ENCODE measurements at regions not wholly inside any gene's neighbourhood (a gene's known extent, or its start where the extent isn't known, plus 50 kb on each side); places are given as distances from the start of the nearest gene placed in this dataset.
"Not testable (repeated sequence)": the region's sequence is repeated elsewhere in the genome, so short reads cannot be mapped to it uniquely, and the experiment has no call there.

GRCh38 chr2:89756616-89757015, 1065.1 kb downstream of the RPIA start:
- H3F3A ChIP-seq (ENCODE audit: low read depth); H2AFZ ChIP-seq (ENCODE audit: low read length); H3K4me3 ChIP-seq (ENCODE audit: low read length, poor library complexity, severe bottlenecking); H3K27me3 ChIP-seq (ENCODE audit: insufficient read depth, low read length, poor library complexity, severe bottlenecking); H3K9me3 ChIP-seq (ENCODE audit: insufficient read depth, low read depth, low read length); H3K9me2 ChIP-seq (replicated peaks; ENCODE audit: low read depth, low read length); H3K9ac ChIP-seq (ENCODE audit: low read depth, low read length, poor library complexity, severe bottlenecking); H3K4me2 ChIP-seq (ENCODE audit: low read depth, low read length, poor library complexity, severe bottlenecking); H3K79me2 ChIP-seq (ENCODE audit: insufficient read depth, low read length); H3K4me1 ChIP-seq (ENCODE audit: insufficient read depth, low read length, poor library complexity, severe bottlenecking); H4K20me1 ChIP-seq (ENCODE audit: insufficient read depth, low read length, poor library complexity, severe bottlenecking); H3K36me3 ChIP-seq (ENCODE audit: insufficient read depth, low read length): not testable (repeated sequence)

GRCh38 chr2:89758332-89759026, 1067.0 kb downstream of the RPIA start:
- H3K9me2 ChIP-seq (replicated peaks; ENCODE audit: low read depth, low read length); H3K79me2 ChIP-seq (ENCODE audit: insufficient read depth, low read length); H2AFZ ChIP-seq (ENCODE audit: low read length); H3F3A ChIP-seq (ENCODE audit: low read depth); H3K4me1 ChIP-seq (ENCODE audit: insufficient read depth, low read length, poor library complexity, severe bottlenecking); H4K20me1 ChIP-seq (ENCODE audit: insufficient read depth, low read length, poor library complexity, severe bottlenecking); H3K9me3 ChIP-seq (ENCODE audit: insufficient read depth, low read depth, low read length); H3K4me3 ChIP-seq (ENCODE audit: low read length, poor library complexity, severe bottlenecking); H3K4me2 ChIP-seq (ENCODE audit: low read depth, low read length, poor library complexity, severe bottlenecking); H3K36me3 ChIP-seq (ENCODE audit: insufficient read depth, low read length); H3K27me3 ChIP-seq (ENCODE audit: insufficient read depth, low read length, poor library complexity, severe bottlenecking); H3K9ac ChIP-seq (ENCODE audit: low read depth, low read length, poor library complexity, severe bottlenecking): not testable (repeated sequence)

GRCh38 chr2:89760762-89761161, 1069.3 kb downstream of the RPIA start:
- H3K27me3 ChIP-seq (ENCODE audit: insufficient read depth, low read length, poor library complexity, severe bottlenecking); H3F3A ChIP-seq (ENCODE audit: low read depth); H4K20me1 ChIP-seq (ENCODE audit: insufficient read depth, low read length, poor library complexity, severe bottlenecking); H2AFZ ChIP-seq (ENCODE audit: low read length); H3K9me2 ChIP-seq (replicated peaks; ENCODE audit: low read depth, low read length); H3K4me2 ChIP-seq (ENCODE audit: low read depth, low read length, poor library complexity, severe bottlenecking); H3K4me3 ChIP-seq (ENCODE audit: low read length, poor library complexity, severe bottlenecking); H3K79me2 ChIP-seq (ENCODE audit: insufficient read depth, low read length); H3K9me3 ChIP-seq (ENCODE audit: insufficient read depth, low read depth, low read length); H3K9ac ChIP-seq (ENCODE audit: low read depth, low read length, poor library complexity, severe bottlenecking); H3K36me3 ChIP-seq (ENCODE audit: insufficient read depth, low read length); H3K4me1 ChIP-seq (ENCODE audit: insufficient read depth, low read length, poor library complexity, severe bottlenecking): not testable (repeated sequence)

GRCh38 chr2:89761171-89761570, 1069.7 kb downstream of the RPIA start:
- H3K9ac ChIP-seq (ENCODE audit: low read depth, low read length, poor library complexity, severe bottlenecking); H3K79me2 ChIP-seq (ENCODE audit: insufficient read depth, low read length); H3K4me2 ChIP-seq (ENCODE audit: low read depth, low read length, poor library complexity, severe bottlenecking); H3K27me3 ChIP-seq (ENCODE audit: insufficient read depth, low read length, poor library complexity, severe bottlenecking); H3K9me3 ChIP-seq (ENCODE audit: insufficient read depth, low read depth, low read length); H3F3A ChIP-seq (ENCODE audit: low read depth); H2AFZ ChIP-seq (ENCODE audit: low read length); H3K4me1 ChIP-seq (ENCODE audit: insufficient read depth, low read length, poor library complexity, severe bottlenecking); H3K36me3 ChIP-seq (ENCODE audit: insufficient read depth, low read length); H3K4me3 ChIP-seq (ENCODE audit: low read length, poor library complexity, severe bottlenecking); H3K9me2 ChIP-seq (replicated peaks; ENCODE audit: low read depth, low read length); H4K20me1 ChIP-seq (ENCODE audit: insufficient read depth, low read length, poor library complexity, severe bottlenecking): not testable (repeated sequence)

DNA sequence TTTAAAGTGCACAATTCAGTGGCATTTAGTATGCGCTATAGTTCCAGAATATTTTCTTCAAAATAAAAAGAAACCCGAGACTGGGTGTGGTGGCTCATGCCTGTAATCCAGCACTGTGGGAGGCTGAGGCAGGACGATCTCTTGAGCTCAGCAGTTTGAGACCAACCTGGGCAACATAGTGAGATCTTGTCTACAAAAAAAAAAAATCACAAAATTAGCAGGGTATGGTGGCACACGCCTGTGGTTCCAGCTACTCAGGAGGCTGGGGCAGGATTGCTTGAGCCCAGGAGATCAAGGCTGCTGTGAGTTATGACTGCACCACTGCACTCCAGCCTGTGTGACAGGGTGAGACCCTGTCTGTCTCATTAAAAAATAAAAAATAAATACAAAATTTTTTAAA, 1070.4 kb downstream of the RPIA start:
- H3K36me3 ChIP-seq (ENCODE audit: insufficient read depth, low read length); H2AFZ ChIP-seq (ENCODE audit: low read length); H3K9me2 ChIP-seq (replicated peaks; ENCODE audit: low read depth, low read length); H3K9me3 ChIP-seq (ENCODE audit: insufficient read depth, low read depth, low read length); H3F3A ChIP-seq (ENCODE audit: low read depth); H3K27me3 ChIP-seq (ENCODE audit: insufficient read depth, low read length, poor library complexity, severe bottlenecking); H3K4me1 ChIP-seq (ENCODE audit: insufficient read depth, low read length, poor library complexity, severe bottlenecking); H3K4me3 ChIP-seq (ENCODE audit: low read length, poor library complexity, severe bottlenecking); H3K4me2 ChIP-seq (ENCODE audit: low read depth, low read length, poor library complexity, severe bottlenecking); H3K9ac ChIP-seq (ENCODE audit: low read depth, low read length, poor library complexity, severe bottlenecking); H3K79me2 ChIP-seq (ENCODE audit: insufficient read depth, low read length); H4K20me1 ChIP-seq (ENCODE audit: insufficient read depth, low read length, poor library complexity, severe bottlenecking): not testable (repeated sequence)

DNA sequence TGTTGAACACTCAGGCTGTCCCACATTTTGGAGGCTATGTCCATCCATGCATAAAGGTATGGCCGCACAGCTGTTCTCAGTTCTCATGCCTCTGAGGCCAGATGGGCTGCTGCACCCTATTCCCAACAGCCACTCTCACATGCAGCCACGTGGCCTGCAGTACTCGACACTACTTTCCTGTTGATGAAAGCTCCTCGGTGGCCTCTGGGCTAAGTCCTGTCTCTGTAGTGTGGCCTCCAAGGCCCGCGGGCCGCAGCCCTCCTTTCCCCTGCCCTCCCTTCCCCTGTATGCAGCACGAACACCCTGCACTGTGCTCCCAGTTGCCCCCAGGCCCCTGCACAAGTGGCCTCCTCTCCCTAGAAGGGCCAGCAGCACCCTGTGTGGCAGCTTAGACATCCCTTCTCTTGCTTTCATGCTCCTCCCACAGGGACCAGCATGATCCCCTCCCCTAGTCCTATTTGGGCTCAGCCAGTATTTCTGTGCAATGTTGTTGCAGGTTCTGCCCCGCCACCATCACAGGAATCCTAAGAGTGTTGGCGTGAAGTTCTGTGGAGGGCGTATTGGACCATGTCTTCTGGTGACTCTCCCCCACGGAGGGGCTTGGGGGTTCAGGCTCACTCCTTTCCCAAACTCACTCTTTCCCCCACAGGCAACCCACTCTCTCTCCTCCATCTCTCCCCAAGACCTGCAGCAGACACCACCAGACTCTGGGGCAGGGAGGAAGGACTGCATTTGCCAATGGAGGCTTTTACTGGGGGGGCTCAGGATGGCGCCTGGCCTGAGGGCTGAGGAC, 1071.2 kb downstream of the RPIA start:
- not testable (repeated sequence) for H3K4me3 ChIP-seq (ENCODE audit: low read length, poor library complexity, severe bottlenecking); H3K79me2 ChIP-seq (ENCODE audit: insufficient read depth, low read length); H3K4me1 ChIP-seq (ENCODE audit: insufficient read depth, low read length, poor library complexity, severe bottlenecking); H3K4me2 ChIP-seq (ENCODE audit: low read depth, low read length, poor library complexity, severe bottlenecking); H2AFZ ChIP-seq (ENCODE audit: low read length); H3K36me3 ChIP-seq (ENCODE audit: insufficient read depth, low read length); H3K9me3 ChIP-seq (ENCODE audit: insufficient read depth, low read depth, low read length); H4K20me1 ChIP-seq (ENCODE audit: insufficient read depth, low read length, poor library complexity, severe bottlenecking); H3F3A ChIP-seq (ENCODE audit: low read depth); H3K27me3 ChIP-seq (ENCODE audit: insufficient read depth, low read length, poor library complexity, severe bottlenecking); H3K9me2 ChIP-seq (replicated peaks; ENCODE audit: low read depth, low read length); H3K9ac ChIP-seq (ENCODE audit: low read depth, low read length, poor library complexity, severe bottlenecking)
